ENCODE measurements at regions not wholly inside any gene's neighbourhood (a gene's known extent, or its start where the extent isn't known, plus 50 kb on each side); places are given as distances from the start of the nearest gene placed in this dataset.

GRCh38 chr10:65423043-65423442, 1502.8 kb upstream of the LRRTM3 start:
- TF ChIP-seq, protein P1, sequence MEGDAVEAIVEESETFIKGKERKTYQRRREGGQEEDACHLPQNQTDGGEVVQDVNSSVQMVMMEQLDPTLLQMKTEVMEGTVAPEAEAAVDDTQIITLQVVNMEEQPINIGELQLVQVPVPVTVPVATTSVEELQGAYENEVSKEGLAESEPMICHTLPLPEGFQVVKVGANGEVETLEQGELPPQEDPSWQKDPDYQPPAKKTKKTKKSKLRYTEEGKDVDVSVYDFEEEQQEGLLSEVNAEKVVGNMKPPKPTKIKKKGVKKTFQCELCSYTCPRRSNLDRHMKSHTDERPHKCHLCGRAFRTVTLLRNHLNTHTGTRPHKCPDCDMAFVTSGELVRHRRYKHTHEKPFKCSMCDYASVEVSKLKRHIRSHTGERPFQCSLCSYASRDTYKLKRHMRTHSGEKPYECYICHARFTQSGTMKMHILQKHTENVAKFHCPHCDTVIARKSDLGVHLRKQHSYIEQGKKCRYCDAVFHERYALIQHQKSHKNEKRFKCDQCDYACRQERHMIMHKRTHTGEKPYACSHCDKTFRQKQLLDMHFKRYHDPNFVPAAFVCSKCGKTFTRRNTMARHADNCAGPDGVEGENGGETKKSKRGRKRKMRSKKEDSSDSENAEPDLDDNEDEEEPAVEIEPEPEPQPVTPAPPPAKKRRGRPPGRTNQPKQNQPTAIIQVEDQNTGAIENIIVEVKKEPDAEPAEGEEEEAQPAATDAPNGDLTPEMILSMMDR (conservative IDR thresholded peaks at IDR 0.05; ENCODE audit: low read depth, low read length): no peak
- TF ChIP-seq EZH2 (IDR thresholded peaks at IDR 0.05; ENCODE audit: borderline replicate concordance, low read depth, low read length, poor library complexity, severe bottlenecking): no peak

All from A673 (cell line).